HG02759 (cell line): ENCODE measurements at regions not wholly inside any gene's neighbourhood (a gene's known extent, or its start where the extent isn't known, plus 50 kb on each side); places are given as distances from the start of the nearest gene placed in this dataset.
"Not testable (repeated sequence)": the region's sequence is repeated elsewhere in the genome, so short reads cannot be mapped to it uniquely, and the experiment has no call there.

Experiments
- ATAC-seq: cut with Tn5 transposase; IDR thresholded peaks from one replicate; pipeline ENCODE4 v1.9.1; 2021; ENCODE audit warnings: mild to moderate bottlenecking, moderate library complexity; ENCODE audit not compliant: unreplicated experiment

- ATAC-seq: no peak
Measured at GRCh38 chr6:157727629-157728182, 95.3 kb upstream of the SNX9 start.

- no peak for ATAC-seq
Measured at GRCh38 chr6:157728183-157728881, 94.7 kb upstream of the SNX9 start.

DNA sequence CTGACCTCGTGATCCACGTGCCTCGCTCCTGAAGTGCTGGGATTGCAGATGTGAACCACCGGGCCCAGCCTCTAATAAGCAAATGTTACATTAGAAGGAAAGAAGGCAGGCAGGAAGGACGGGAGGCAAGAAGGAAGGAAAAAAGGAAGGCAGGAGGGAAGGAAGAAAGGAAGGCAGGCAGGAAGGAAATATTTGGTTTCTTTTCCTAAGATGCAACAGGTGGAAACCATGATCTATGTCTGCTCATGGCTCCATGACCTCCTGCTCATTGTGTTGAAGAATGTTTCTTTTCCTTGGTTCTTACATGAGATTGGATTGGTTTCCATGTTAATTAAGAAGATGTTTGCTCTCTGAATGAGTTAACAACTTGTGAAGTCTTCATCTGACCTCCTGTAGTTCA, 91.8 kb upstream of the SNX9 start:
- ATAC-seq: no peak

DNA sequence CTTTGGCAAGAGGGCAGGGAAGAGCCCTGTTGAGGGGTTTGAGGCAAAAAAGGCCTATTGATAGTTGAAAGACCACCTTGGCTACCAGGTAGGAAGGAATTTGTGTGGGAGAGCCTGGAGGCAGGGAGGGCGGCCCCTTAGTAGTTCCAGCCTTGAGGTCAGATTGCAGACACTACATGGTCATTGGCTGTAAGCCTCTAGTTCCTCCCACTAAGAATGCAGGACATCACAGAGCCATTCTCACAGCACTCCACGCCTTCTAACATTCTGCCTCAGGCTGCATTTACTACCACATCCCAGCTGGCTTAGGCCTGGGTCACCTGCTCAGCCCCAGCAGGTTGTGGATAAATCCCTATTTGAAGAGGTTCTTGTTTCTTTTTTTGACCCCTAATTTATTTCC, 91.0 kb upstream of the SNX9 start:
- no peak for ATAC-seq

DNA sequence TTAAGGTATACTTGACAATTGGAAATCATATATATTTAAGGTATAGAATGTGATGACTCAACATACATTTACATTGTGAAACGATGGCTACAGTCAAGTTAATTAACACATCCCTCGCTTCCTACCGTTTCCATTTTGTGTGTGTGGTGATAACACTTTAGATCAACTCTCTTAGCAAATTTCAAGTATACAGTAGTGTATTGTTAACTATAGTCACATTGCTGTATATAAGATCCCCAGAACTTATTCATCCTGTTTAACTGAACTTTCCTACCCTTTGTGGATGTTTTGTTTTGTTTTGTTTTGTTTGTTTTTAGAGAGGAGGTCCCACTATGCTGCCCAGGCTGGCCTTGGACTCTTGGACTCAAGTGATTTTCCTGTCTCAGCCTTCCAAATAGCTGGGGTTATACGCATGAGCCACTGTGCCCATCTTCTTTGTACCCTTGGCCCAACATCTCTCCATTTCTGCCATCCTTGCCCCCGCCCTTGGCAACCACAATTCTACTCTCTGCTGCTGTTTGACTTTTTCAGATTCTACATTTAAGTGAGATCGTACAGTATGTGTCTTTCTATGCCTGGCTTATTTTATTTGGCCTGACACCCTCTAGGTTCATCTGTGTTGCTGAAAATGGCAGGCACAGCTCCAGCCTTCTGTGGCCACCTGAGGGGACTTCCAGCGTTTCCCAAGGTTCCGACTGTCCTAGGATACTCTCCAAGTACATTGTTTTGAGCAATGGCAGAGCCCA, 90.5 kb upstream of the SNX9 start:
- no peak for ATAC-seq

DNA sequence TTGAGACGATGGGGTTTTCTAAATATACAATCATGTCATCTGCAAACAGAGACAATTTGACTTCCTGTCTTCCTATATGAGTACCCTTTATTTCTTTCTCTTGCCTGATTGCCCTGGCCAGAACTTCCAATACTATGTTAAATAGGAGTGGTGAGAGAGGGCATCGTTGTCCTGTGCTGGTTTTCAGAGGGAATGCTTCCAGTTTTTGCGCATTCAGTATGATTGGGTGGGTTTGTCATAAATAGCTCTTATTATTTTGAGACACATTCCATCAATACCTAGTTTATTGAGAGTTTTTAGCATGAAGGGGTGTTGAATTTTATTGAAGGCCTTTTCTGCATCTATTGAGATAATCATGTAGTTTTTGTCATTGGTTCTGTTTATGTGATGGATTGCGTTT, 86.5 kb upstream of the SNX9 start:
- ATAC-seq: not testable (repeated sequence)

GRCh38 chr6:157741321-157741947, 81.6 kb upstream of the SNX9 start:
- ATAC-seq: no peak

DNA sequence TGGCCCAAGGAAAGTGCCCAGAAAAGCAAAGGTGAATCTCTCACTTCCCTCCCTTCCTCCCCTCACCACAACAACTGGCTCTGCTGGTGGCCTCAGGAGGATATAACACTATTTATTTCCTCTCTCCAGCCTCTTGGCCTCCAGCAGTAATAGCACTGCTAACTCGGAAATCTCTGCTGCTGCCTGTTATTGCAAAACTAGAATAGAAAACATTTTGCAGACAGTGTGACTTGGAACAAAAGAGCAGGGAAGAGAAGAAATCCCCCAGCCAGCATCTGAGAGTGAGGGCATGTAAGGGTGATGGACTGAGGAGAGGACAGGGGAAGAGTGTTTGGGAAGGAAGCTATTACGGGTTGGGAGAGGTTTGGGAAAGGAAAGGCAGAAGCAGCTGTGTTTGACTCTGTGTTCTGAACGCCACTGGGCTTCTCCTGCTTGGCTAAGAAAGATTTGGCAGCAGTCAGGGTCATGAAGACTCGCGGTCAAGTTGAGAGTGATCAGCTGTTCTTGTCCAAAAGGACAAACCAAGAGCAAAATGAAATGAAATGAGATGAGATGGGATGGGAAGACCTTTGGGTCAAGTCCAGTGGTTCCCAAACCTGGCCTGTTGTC, 81.0 kb upstream of the SNX9 start:
- ATAC-seq: no peak

DNA sequence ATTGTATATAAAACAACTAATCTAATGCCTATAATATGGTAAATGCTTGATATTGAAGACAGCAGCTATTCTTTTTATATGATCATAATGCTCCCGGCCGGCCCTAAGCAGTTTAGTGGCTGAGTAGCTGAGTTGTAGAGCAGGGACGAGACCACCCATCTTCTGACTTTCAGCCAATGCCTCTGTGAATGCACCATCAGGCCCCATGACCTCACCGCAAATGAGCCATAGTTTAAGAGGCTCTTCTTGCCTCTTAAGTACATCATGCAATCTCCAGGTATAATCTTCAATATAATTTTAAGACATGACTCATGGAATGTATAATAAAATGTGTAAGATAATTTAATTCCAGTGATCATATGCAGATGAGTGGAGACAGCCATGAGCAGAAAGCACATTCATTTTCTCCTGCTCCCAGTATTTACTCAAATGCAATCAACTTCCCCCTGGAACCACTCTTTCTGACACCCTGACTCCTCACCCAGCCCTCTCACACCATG, 78.9 kb upstream of the SNX9 start:
- no peak for ATAC-seq

DNA sequence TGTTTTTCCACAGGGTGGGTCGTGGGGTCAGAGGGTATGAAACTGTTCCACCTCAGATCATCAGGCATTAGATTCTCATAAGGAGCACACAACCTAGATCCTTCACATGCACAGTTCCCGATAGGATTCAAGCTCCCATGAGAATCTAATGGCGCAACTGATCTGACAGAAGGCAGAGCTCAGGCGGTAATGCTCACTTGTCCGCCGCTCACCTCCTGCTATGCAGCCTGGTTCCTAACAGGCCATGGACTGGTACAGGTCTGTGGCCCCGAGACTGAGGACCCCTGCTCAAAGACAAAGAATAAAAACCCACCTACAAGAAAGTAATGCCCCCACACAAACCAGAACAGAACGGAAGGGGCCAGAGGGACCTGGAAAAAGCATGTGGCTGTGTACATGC, 76.1 kb upstream of the SNX9 start:
- ATAC-seq: no peak

- ATAC-seq: no peak
Measured at GRCh38 chr6:157747370-157747769, 75.7 kb upstream of the SNX9 start.

DNA sequence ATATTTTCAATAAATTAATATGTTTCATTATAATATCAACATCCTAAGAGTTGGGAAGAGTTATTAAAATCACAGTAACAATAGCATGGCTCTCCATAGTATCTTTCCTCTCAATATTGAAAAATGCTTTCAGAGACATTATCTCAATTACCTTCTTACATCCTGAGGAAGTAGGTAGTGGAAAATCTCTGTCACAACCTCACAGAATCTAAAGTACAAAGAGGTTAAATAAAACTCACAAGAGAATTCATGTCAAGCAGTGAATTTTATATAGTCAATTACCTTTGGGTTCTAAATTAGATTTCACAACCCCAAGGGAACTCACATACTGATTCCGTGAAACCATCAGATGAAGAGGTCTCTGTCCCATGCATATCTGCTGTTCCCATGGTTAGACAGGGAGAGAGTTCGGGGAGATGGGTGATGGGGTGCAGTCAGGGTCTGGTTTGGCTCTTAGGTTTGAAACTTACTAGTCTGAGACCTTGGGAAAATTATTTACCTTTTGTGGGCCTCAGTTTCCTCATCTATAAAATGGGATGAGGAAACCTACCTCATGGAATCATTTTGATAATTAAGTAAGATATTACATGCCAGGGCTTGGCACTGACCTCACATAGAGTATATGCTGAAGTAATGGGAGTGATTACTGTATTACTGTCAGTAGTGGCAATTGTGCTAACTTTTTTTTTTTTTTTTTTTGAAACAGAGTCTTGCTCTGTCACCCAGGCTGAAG, 74.0 kb upstream of the SNX9 start:
- ATAC-seq: no peak

- ATAC-seq: not testable (repeated sequence)
Measured at GRCh38 chr6:157750973-157751372, 72.1 kb upstream of the SNX9 start.

GRCh38 chr6:157751547-157752200, 71.4 kb upstream of the SNX9 start:
- no peak for ATAC-seq

DNA sequence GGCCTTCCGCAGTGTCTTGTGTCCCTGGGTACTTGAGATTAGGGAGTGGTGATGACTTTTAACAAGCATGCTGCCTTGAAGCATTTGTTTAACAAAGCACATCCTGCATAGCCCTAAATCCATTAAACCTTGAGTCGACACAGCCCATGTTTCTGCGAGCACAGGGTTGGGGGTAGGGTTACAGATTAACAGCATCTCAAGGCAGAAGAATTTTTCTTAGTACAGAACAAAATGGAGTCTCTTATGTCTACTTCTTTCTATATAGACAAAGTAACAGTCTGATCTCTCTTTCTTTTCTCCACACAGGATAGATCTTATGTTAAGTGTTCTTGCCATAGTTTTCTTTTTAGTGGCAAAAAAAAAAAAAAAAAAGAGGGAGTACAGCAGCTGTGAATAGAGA, 70.2 kb upstream of the SNX9 start:
- not testable (repeated sequence) for ATAC-seq

GRCh38 chr6:157753291-157753690, 69.8 kb upstream of the SNX9 start:
- no peak for ATAC-seq

DNA sequence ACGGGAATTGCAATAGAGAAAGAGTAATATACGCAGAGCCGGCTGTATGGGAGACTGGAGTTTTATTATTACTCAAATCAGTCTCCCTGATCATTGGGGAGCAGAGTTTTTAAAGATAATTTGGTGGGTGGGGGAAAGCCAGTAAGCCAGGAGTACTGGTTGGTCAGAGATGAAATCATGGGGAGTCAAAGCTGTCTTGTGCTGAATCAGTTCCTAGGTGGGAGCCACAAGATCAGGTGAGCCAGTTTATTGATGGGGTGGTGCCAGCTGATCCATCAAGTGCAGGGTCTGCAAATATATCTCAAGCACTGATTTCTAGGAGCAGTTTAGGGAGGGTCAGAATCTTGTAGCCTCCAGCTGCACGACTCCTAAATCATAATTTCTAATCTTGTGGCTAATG, 69.2 kb upstream of the SNX9 start:
- not testable (repeated sequence) for ATAC-seq

GRCh38 chr6:157754351-157754750, 68.7 kb upstream of the SNX9 start:
- ATAC-seq: no peak

DNA sequence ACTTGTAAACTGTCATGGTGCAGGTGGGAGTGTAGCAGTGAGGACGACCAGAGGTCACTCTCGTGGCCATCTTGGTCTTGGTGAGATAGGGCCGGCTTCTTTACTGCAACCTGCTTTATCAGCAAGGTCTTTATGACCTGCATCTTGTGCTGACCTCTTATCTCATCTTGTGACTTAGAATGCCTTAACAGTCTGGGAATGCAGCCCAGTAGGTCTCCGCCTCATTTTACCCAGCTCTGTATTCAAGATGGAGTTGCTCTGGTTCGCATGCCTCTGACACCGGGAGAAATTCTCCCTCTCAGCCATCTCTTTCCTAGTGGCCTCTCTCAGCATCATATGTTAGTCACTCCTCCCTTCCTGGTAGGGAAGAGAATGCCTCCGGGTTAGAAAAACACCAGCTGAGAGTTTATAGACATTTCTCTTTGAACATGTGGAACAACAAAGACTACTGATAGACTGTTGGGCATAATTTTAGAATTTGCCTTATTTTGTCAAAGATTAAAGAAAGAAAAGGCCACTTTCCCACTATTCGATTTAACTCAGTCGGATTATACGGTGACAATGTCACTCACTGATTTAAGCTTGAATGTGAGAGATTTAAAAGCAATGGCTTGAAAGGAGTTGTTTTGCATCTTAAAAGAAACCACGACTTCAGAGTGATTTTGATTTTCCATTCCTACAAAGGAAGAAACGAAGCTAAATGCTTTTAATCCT, 67.9 kb upstream of the SNX9 start:
- no peak for ATAC-seq
